Prostate gland (tissue), 2 donors: ENCODE measurements at regions not wholly inside any gene's neighbourhood (a gene's known extent, or its start where the extent isn't known, plus 50 kb on each side); places are given as distances from the start of the nearest gene placed in this dataset.

Experiments
- CTCF ChIP-seq, 4 experiments: fragments of 200-600 bp in 2 of 4; fragments of 450-650 bp in 2 of 4; sonication (generic) in 2 of 4; IDR thresholded peaks; 1 replicate in 3 of 4; 2 replicates in 1 of 4; pipeline ENCODE4 v1.5.1; 2016 to 2019; ENCODE audit warnings: antibody characterized with exemption in 4 of 4, mild to moderate bottlenecking in 2 of 4, moderate library complexity in 2 of 4
- POLR2A ChIP-seq: fragments of 450-650 bp; IDR thresholded peaks from one replicate; pipeline ENCODE4 v1.6.1; 2016; ENCODE audit warnings: antibody characterized with exemption, mild to moderate bottlenecking
- POLR2AphosphoS5 ChIP-seq: sonication (generic); formaldehyde crosslinking; IDR thresholded peaks from one replicate; pipeline ENCODE4 v1.6.1; 2017; ENCODE audit warnings: antibody characterized with exemption

DNA sequence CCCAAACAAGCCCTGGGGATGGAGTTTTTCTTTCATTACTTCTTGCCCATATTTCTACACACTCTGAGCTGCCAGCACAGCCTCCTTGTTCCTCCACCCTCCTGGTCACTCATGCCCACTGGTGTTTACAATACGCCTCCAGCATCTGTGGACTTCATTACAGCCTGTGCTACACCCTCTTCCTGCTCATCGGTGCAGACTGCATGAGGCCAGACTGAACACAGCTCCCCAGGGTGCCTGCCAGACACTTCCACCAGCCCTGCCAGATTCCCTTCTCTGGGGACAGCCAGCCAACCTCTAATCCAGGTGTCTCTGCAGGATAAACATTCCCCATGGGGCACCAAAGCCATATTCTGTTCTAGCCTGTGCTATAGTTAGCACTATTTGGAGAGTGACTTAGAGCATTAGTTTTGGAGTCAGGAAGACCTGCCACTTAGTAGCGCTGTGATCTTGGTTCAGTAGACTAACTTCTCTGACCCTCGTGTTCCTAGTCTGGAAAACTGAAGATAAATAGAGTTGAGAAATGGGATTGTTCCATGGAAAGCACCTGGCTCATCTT is 163.8 kb upstream of the KLF4 start:
- no peak for TF ChIP-seq CTCF (IDR thresholded peaks at IDR 0.05)
- no peak for TF ChIP-seq POLR2A
- no peak for TF ChIP-seq POLR2AphosphoS5
